Esophagus muscularis mucosa (tissue), 4 donors: ENCODE measurements at regions not wholly inside any gene's neighbourhood (a gene's known extent, or its start where the extent isn't known, plus 50 kb on each side); places are given as distances from the start of the nearest gene placed in this dataset.

Experiments
- DNase-seq: peaks from one replicate; pipeline ENCODE4 v3.0.0-alpha.2; 2017; ENCODE audit errors: extremely low spot score
- H3K27ac ChIP-seq, 4 donors: fragments of 200-600 bp; sonication (generic); replicated peaks in 1 of 4; 1 replicate in 3 of 4; 2 replicates in 1 of 4; pipeline ENCODE4 v1.5.1; 2016 to 2019; ENCODE audit warnings: mild to moderate bottlenecking in 1 of 4
- H3K27me3 ChIP-seq, 4 donors: fragments of 200-600 bp; sonication (generic); one replicate each; pipeline versions ENCODE4 v1.5.1 to v1.6.0; 2016 to 2019
- H3K36me3 ChIP-seq, 4 donors: fragments of 200-600 bp; sonication (generic); one replicate each; pipeline ENCODE4 v1.5.1; 2016 to 2019
- H3K4me1 ChIP-seq, 4 donors: fragments of 200-600 bp; sonication (generic); one replicate each; pipeline ENCODE4 v1.5.1; 2016 to 2019
- H3K4me3 ChIP-seq, 4 donors: fragments of 200-600 bp; sonication (generic); 1 replicate in 2 of 4; 2 replicates in 2 of 4; pipeline ENCODE4 v1.5.1; 2016 to 2019; ENCODE audit warnings: mild to moderate bottlenecking in 4 of 4, moderate library complexity in 1 of 4
- H3K9me3 ChIP-seq, 4 donors: fragments of 200-600 bp; sonication (generic); 1 replicate in 3 of 4; 2 replicates in 1 of 4; pipeline ENCODE4 v1.5.1; 2016 to 2019
- EP300 ChIP-seq: sonication (generic); formaldehyde crosslinking; IDR thresholded peaks from one replicate; pipeline ENCODE4 v1.6.1; 2017; ENCODE audit warnings: antibody characterized with exemption
- POLR2A ChIP-seq: fragments of 450-650 bp; IDR thresholded peaks from one replicate; pipeline ENCODE4 v1.6.1; 2017; ENCODE audit warnings: antibody characterized with exemption, moderate library complexity, mild to moderate bottlenecking, low read depth
- POLR2AphosphoS5 ChIP-seq, 2 donors: sonication (generic); formaldehyde crosslinking; IDR thresholded peaks; one replicate each; pipeline ENCODE4 v1.6.1; 2017; ENCODE audit warnings: antibody characterized with exemption in 2 of 2
- WGBS: methylation state at CpG from one replicate; pipeline ENCODE4 v1.1.5; 2018; 5-methylcytosine and 5-hydroxymethylcytosine counted together
- intact Hi-C: fragments of 100-400 bp; cut with DNase I; formaldehyde crosslinking; loops from one replicate; pipeline ENCODE4 v1.15.1; 2023
- TF ChIP-seq, protein P1 (sequence below), 3 experiments: fragments of 200-600 bp in 2 of 3; fragments of 450-650 bp in 1 of 3; sonication (generic) in 2 of 3; IDR thresholded peaks; one replicate each; pipeline ENCODE4 v1.5.1; 2017 to 2019; ENCODE audit warnings: antibody characterized with exemption in 3 of 3, mild to moderate bottlenecking in 2 of 3, moderate library complexity in 1 of 3

DNA sequence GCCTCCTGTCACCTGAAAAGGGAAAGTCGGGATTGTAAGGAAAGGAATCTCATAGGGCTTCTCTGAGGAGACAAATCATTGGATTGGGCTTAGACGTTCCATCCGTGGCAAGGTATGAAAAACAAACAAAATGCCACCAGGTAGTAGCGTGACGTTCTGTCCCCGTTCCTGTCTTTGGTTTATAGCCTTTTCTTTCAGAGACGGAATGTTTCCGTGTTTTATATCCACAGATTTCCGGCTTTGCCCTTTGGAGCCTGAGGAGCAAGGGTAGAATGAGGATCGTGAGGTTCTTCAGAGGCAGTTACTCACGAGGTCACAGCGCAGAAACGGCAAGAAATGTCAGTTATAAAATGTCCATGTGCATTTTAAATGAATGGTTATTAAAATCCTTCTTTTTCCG is 118.3 kb downstream of the TMEM18 start:
- intact Hi-C loops = no loop called here
- Histone ChIP-seq H3K27me3 (peaks cover 0 to 39% (median 0%) of the 10 kb centered on the region in 4 donors), H3K9me3 (no peaks in the 10 kb centered on the region), H3K4me1 (peaks cover 0 to 8% (median 3%) of the 10 kb centered on the region in 4 donors), H3K4me3 (no peak overlapping the region), H3K36me3 (no peaks in the 10 kb centered on the region), H3K27ac (no peak overlapping the region)
- 75% methylated on average over 14 of the region's 14 CpGs for WGBS
- DNase-seq = no peak
- TF ChIP-seq POLR2AphosphoS5 (IDR thresholded peaks at IDR 0.05) = no peak
- no peak for TF ChIP-seq POLR2A
- TF ChIP-seq, protein P1, sequence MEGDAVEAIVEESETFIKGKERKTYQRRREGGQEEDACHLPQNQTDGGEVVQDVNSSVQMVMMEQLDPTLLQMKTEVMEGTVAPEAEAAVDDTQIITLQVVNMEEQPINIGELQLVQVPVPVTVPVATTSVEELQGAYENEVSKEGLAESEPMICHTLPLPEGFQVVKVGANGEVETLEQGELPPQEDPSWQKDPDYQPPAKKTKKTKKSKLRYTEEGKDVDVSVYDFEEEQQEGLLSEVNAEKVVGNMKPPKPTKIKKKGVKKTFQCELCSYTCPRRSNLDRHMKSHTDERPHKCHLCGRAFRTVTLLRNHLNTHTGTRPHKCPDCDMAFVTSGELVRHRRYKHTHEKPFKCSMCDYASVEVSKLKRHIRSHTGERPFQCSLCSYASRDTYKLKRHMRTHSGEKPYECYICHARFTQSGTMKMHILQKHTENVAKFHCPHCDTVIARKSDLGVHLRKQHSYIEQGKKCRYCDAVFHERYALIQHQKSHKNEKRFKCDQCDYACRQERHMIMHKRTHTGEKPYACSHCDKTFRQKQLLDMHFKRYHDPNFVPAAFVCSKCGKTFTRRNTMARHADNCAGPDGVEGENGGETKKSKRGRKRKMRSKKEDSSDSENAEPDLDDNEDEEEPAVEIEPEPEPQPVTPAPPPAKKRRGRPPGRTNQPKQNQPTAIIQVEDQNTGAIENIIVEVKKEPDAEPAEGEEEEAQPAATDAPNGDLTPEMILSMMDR (IDR thresholded peaks at IDR 0.05) = no peak
- no peak for TF ChIP-seq EP300

DNA sequence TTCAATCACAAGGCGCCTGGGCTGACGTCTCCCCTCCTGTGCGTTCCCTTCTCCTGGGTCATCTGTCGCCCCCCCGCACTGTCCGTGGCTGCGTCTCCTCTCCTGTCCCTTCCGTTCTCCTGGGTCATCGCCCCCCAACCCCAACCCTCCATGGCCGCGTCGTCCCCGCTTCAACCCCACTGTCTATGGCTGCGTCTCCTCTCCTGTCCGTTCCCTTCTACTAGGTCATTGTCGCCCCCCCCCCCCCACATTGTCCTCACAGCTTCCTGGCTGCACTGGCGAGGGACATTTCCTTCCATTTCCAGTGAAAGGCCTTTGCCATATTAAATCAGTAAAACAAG is 118.9 kb downstream of the TMEM18 start:
- H3K4me3 ChIP-seq = peak overlapping the region in 1 of 4 donors; percentile 10
- intact Hi-C loops = no loop called here
- H3K9me3 ChIP-seq = no peaks in the 10 kb centered on the region
- WGBS = 91% methylated on average over 17 of the region's 17 CpGs
- no peaks in the 10 kb centered on the region for H3K36me3 ChIP-seq
- TF ChIP-seq EP300 = no peak
- no peak for TF ChIP-seq POLR2AphosphoS5 (IDR thresholded peaks at IDR 0.05)
- TF ChIP-seq, protein P1 (IDR thresholded peaks at IDR 0.05) = no peak
- no peak for TF ChIP-seq POLR2A
- peak; percentile 53 for DNase-seq
- no peak overlapping the region for H3K27ac ChIP-seq
- H3K4me1 ChIP-seq = peaks cover 0 to 8% (median 3%) of the 10 kb centered on the region in 4 donors
- peaks cover 0 to 38% (median 0%) of the 10 kb centered on the region in 4 donors for H3K27me3 ChIP-seq

DNA sequence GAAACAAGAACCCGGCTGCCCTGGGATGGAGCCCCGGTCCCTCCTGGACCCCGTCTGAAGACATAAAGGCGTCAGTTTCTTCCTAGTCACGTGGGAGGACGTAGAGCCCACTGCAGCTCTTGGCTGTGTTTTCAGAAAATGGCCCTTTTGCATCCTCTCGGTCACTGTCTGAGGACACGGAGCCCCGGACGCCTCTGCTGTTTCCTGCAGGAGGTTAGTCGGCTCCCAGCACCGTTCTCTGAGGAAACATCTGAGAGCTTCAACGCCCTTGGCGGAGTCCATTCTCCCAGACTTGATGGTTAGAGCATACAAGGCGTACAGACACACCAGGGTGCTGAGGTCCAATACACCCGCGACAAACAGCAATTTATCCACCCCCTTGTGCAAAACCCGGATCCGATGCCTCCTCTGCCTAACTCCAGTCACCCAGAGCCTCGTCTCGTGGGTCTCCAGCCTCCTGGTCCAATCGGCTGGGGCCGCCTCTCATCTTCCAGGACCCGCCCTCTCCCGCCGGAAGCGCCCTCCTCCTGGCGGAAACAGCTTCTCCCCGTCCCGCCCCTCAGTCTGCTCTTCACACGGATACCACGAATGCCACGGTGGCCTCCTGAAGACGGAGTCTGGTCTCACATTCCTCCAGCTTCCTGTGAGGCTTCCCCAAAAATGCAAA is 119.4 kb downstream of the TMEM18 start:
- DNase-seq = peak; percentile 80
- Histone ChIP-seq H3K4me3 (peak overlapping the region in 1 of 4 donors; percentile 10), H3K36me3 (no peaks in the 10 kb centered on the region), H3K27ac (no peak overlapping the region), H3K27me3 (peaks cover 0 to 33% (median 0%) of the 10 kb centered on the region in 4 donors), H3K4me1 (peaks cover 0 to 8% (median 3%) of the 10 kb centered on the region in 4 donors), H3K9me3 (no peaks in the 10 kb centered on the region)
- intact Hi-C loops = no loop called here
- WGBS = 91% methylated on average over 34 of the region's 34 CpGs
- TF ChIP-seq POLR2AphosphoS5 (IDR thresholded peaks at IDR 0.05) = no peak

DNA sequence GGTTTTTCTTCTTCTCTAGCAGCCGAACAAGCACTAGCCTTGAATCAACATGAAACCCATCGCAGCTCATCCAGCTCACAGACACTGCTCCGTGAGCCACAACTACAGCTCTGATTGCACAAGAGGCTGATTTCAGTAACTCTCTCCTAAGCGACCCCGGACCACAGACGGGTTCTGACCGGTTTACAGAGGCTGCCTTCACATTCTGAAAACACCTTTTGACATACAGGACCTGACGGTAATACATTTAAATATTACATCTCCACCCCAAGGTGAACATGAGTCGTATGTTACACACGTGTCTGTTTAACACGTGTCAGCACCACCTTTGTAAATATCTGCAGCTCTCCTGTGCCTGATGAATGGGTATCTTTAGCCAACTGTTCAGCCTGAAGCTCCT is 120.7 kb downstream of the TMEM18 start:
- TF ChIP-seq, protein P1 (IDR thresholded peaks at IDR 0.05) = no peak
- no peak for TF ChIP-seq POLR2A

DNA sequence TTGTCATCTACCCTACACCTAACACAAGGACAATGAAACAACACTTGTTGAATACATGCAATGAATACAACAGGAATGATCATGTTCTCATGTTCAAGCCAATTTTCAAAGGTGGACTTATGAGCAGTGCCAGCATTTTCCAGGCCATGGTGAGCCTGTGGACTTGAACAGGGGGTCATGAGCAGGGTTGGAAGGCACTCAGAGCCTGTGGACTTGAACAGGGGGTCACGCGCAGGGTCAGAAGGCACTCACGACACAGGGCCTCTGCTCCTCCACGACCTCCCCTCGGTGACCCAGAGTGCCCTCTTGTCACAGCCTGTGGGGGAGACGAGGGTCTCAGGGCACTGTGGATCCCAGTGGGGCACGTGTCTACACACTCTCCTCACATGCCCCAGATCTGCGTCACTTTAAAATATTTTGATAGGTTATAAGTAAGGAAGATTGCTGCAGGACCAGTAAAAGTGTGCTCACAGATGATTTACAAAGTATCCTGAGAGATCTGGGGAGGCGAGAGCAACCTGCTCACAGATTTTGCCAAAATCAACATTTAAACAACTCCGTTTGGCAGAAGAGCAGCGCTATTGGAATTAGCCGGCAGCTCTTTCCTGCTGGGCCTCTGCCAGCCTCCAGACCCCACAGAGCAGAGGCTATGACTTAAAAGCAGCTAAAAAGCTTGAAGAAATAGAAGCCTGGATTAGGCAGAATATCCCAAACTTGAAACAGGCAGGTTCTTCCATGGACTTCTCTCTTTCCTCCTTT is 121.9 kb downstream of the TMEM18 start:
- peaks cover 0 to 8% (median 3%) of the 10 kb centered on the region in 4 donors for H3K4me1 ChIP-seq
- no peaks in the 10 kb centered on the region for H3K36me3 ChIP-seq
- TF ChIP-seq, protein P1 (IDR thresholded peaks at IDR 0.05) = no peak
- TF ChIP-seq POLR2AphosphoS5 (IDR thresholded peaks at IDR 0.05) (no peak), EP300 (no peak), POLR2A (no peak)
- intact Hi-C loops = no loop called here
- 56% methylated on average over 9 of the region's 12 CpGs for WGBS
- H3K4me3 ChIP-seq = no peak overlapping the region
- H3K27ac ChIP-seq = no peak overlapping the region
- DNase-seq = peak; percentile 80
- no peaks in the 10 kb centered on the region for H3K9me3 ChIP-seq
- peaks cover 0 to 34% (median 0%) of the 10 kb centered on the region in 4 donors for H3K27me3 ChIP-seq

More for the DNA sequence above, 120.7 kb downstream of the TMEM18 start:
- H3K9me3 ChIP-seq = no peaks in the 10 kb centered on the region
- H3K27ac ChIP-seq = no peak overlapping the region
- no peak overlapping the region for H3K4me3 ChIP-seq
- peak; percentile 86 for DNase-seq
- intact Hi-C loops = no loop called here
- peaks cover 0 to 32% (median 0%) of the 10 kb centered on the region in 4 donors for H3K27me3 ChIP-seq
- peaks cover 0 to 8% (median 3%) of the 10 kb centered on the region in 4 donors for H3K4me1 ChIP-seq
- H3K36me3 ChIP-seq = no peaks in the 10 kb centered on the region
- WGBS = 73% methylated on average over 11 of the region's 11 CpGs
